K562 (cell line): ENCODE measurements at regions not wholly inside any gene's neighbourhood (a gene's known extent, or its start where the extent isn't known, plus 50 kb on each side); places are given as distances from the start of the nearest gene placed in this dataset.
A peak's percentile ranks its signal among the peaks of the same experiment; 100 is the strongest.

Experiments used
- BMI1 ChIP-seq: fragments of 150-350 bp; IDR thresholded peaks from 2 replicates; pipeline ENCODE4 v1.6.1; 2014; ENCODE audit warnings: low read length
- CAMTA2 ChIP-seq: fragments of 250-450 bp; sonication (Bioruptor Pico); conservative IDR thresholded peaks from 2 replicates; pipeline ENCODE4 v1.5.1; 2022
- CHD2 ChIP-seq: IDR thresholded peaks from 2 replicates; pipeline ENCODE4 v1.6.1; 2011; ENCODE audit warnings: low read depth, low read length
- FOXJ3 ChIP-seq: sonication (generic); formaldehyde crosslinking; IDR thresholded peaks from 2 replicates; pipeline ENCODE4 v1.4.0; 2020; ENCODE audit warnings: mild to moderate bottlenecking, missing genetic modification reagents
- LARP7 ChIP-seq: fragments of 450-650 bp; IDR thresholded peaks from 2 replicates; pipeline ENCODE4 v1.6.1; 2016
- NCOA2 ChIP-seq, 2 experiments: fragments of 450-650 bp; IDR thresholded peaks; 2 replicates each; pipeline ENCODE4 v1.6.1; 2018; ENCODE audit warnings: mild to moderate bottlenecking in 2 of 2, moderate library complexity in 1 of 2; ENCODE audit not compliant: partially characterized antibody in 2 of 2
- PCBP2 ChIP-seq: fragments of 200-400 bp; formaldehyde crosslinking; IDR thresholded peaks from 2 replicates; pipeline ENCODE4 v1.6.1; 2018; ENCODE audit warnings: low read length, low read depth, mild to moderate bottlenecking, moderate library complexity; ENCODE audit not compliant: poor library complexity, severe bottlenecking
- RBFOX2 ChIP-seq: fragments of 200-400 bp; formaldehyde crosslinking; IDR thresholded peaks from 2 replicates; pipeline ENCODE4 v1.6.1; 2017; ENCODE audit warnings: low read depth, mild to moderate bottlenecking, low read length, moderate library complexity
- RCOR1 ChIP-seq, 2 experiments: IDR thresholded peaks; 2 replicates each; pipeline ENCODE4 v1.6.1; 2012; ENCODE audit warnings: low read depth in 2 of 2, low read length in 2 of 2, borderline replicate concordance in 1 of 2, improper control_type of control experiment in 1 of 2
- SAFB2 ChIP-seq: fragments of 200-400 bp; formaldehyde crosslinking; IDR thresholded peaks from 2 replicates; pipeline ENCODE4 v1.6.1; 2018; ENCODE audit warnings: borderline replicate concordance, low read length, low read depth, moderate library complexity; ENCODE audit not compliant: severe bottlenecking
- THAP12 ChIP-seq: fragments of 250-450 bp; sonication (Bioruptor Pico); IDR thresholded peaks from 2 replicates; pipeline ENCODE4 v1.9.0; 2021; ENCODE audit warnings: mild to moderate bottlenecking, inconsistent platforms
- TF ChIP-seq, protein P1 (sequence below): fragments of 250-450 bp; sonication (Bioruptor Pico); IDR thresholded peaks from 2 replicates; pipeline ENCODE4 v1.4.0; 2020; ENCODE audit warnings: mild to moderate bottlenecking
- TF ChIP-seq, protein P2 (sequence below), 2 experiments: IDR thresholded peaks; 2 replicates each; pipeline ENCODE4 v1.6.1; 2011; ENCODE audit warnings: borderline replicate concordance in 1 of 2, control low read depth in 1 of 2, low read depth in 1 of 2, low read length in 1 of 2, mild to moderate bottlenecking in 1 of 2, mixed read lengths in 1 of 2, moderate library complexity in 1 of 2; ENCODE audit not compliant: insufficient read depth in 1 of 2, insufficient read length in 1 of 2, poor library complexity in 1 of 2, severe bottlenecking in 1 of 2; ENCODE audit errors: extremely low read depth in 1 of 2
- TF ChIP-seq, protein P3 (sequence below), 2 experiments: fragments of 450-650 bp; formaldehyde crosslinking in 1 of 2; IDR thresholded peaks; 2 replicates each; pipeline versions ENCODE4 v1.4.0 to v1.6.1; 2014 to 2020; ENCODE audit warnings: mild to moderate bottlenecking in 2 of 2, borderline replicate concordance in 1 of 2, low read depth in 1 of 2

DNA sequence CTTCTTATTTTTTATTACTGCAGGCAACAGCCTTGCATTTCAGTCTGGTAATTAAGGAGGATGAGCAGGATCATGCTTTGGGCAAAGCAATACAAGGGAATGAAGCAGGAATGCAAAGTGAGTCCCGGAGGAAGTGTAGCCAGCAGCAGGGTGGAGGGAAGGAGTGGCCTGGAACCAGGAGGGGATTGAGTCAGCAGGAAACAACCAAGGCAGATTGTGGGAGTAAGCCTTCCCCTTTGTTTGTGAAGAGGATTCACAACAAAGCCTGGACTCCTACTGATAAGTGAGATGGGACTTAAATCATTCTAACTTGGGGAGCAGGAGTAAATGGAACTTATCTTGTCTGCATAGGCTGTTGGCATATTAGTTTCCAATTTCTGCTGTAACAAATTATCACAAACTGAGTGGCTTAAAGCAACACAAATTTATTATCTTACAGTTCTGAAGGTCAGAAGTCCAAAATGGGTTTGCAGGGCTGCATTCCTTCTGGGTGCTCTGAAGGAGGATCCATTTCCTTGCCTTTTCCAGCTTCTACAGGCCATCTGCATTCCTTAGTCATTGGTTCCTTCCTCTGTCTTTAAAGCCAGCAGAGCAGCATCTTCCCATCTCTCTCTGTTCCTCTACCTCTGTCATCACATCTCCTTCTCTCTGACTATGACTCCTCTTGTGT is 93.2 kb upstream of the AP1S2 start (continued):
- TF ChIP-seq, protein P1, sequence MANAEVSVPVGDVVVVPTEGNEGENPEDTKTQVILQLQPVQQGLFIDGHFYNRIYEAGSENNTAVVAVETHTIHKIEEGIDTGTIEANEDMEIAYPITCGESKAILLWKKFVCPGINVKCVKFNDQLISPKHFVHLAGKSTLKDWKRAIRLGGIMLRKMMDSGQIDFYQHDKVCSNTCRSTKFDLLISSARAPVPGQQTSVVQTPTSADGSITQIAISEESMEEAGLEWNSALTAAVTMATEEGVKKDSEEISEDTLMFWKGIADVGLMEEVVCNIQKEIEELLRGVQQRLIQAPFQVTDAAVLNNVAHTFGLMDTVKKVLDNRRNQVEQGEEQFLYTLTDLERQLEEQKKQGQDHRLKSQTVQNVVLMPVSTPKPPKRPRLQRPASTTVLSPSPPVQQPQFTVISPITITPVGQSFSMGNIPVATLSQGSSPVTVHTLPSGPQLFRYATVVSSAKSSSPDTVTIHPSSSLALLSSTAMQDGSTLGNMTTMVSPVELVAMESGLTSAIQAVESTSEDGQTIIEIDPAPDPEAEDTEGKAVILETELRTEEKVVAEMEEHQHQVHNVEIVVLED (CRISPR knock-in tag): no peak
- TF ChIP-seq RCOR1 (IDR thresholded peaks at IDR 0.05; ENCODE audit: borderline replicate concordance in 1 of 2, low read depth in 2 of 2, low read length in 2 of 2) (peak in 1 of 2 experiments; percentile 79; a peak in 2 of 4 replicates), RBFOX2 (no peak), THAP12 (CRISPR knock-in tag) (no peak), LARP7 (no peak), CHD2 (no peak), FOXJ3 (CRISPR knock-in tag) (no peak), PCBP2 (no peak), NCOA2 (IDR thresholded peaks at IDR 0.05; ENCODE audit: partially characterized antibody in 2 of 2) (no peak), CAMTA2 (CRISPR knock-in tag) (no peak), BMI1 (no peak), SAFB2 (no peak)
- TF ChIP-seq, protein P2, sequence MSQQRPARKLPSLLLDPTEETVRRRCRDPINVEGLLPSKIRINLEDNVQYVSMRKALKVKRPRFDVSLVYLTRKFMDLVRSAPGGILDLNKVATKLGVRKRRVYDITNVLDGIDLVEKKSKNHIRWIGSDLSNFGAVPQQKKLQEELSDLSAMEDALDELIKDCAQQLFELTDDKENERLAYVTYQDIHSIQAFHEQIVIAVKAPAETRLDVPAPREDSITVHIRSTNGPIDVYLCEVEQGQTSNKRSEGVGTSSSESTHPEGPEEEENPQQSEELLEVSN (IDR thresholded peaks at IDR 0.05; ENCODE audit: borderline replicate concordance in 1 of 2, extremely low read depth in 1 of 2, insufficient read depth in 1 of 2, insufficient read length in 1 of 2, low read depth in 1 of 2, low read length in 1 of 2, poor library complexity in 1 of 2, severe bottlenecking in 1 of 2): no peak
- TF ChIP-seq, protein P3, sequence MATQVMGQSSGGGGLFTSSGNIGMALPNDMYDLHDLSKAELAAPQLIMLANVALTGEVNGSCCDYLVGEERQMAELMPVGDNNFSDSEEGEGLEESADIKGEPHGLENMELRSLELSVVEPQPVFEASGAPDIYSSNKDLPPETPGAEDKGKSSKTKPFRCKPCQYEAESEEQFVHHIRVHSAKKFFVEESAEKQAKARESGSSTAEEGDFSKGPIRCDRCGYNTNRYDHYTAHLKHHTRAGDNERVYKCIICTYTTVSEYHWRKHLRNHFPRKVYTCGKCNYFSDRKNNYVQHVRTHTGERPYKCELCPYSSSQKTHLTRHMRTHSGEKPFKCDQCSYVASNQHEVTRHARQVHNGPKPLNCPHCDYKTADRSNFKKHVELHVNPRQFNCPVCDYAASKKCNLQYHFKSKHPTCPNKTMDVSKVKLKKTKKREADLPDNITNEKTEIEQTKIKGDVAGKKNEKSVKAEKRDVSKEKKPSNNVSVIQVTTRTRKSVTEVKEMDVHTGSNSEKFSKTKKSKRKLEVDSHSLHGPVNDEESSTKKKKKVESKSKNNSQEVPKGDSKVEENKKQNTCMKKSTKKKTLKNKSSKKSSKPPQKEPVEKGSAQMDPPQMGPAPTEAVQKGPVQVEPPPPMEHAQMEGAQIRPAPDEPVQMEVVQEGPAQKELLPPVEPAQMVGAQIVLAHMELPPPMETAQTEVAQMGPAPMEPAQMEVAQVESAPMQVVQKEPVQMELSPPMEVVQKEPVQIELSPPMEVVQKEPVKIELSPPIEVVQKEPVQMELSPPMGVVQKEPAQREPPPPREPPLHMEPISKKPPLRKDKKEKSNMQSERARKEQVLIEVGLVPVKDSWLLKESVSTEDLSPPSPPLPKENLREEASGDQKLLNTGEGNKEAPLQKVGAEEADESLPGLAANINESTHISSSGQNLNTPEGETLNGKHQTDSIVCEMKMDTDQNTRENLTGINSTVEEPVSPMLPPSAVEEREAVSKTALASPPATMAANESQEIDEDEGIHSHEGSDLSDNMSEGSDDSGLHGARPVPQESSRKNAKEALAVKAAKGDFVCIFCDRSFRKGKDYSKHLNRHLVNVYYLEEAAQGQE (IDR thresholded peaks at IDR 0.05; ENCODE audit: borderline replicate concordance): no peak
- TF ChIP-seq, protein P3 (CRISPR knock-in tag; IDR thresholded peaks at IDR 0.05; ENCODE audit: low read depth): no peak
